Renal cortex interstitium (tissue), 11 donors: ENCODE measurements at regions not wholly inside any gene's neighbourhood (a gene's known extent, or its start where the extent isn't known, plus 50 kb on each side); places are given as distances from the start of the nearest gene placed in this dataset.

Experiments used
- DNase-seq, 11 donors: peaks; one replicate each; pipeline ENCODE4 v3.0.0-alpha.2; 2013; ENCODE audit warnings: low read depth in 9 of 11, low spot score in 4 of 11; ENCODE audit errors: extremely low read depth in 1 of 11

GRCh38 chr17:72205357-72205756, 84.5 kb downstream of the SOX9 start:
- no peak for DNase-seq

DNA sequence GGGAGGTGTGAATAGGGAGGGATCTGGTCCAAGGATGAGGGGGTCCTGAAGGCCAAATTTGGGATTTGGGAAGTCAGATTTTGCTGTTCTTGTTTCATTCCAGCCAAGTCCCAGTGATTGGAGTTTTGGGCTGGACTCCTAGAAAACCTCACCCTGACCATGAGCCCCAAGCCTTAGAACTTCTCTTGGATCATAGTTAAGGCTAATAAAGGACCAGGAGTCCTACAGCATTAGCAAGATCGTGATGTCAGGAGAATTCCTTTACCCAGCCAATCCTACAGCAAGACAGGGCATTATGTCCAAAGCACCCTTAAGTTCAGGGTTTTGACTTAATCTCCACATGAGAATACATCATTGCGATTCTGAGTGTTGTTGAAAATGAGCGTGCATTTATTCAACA, 85.0 kb downstream of the SOX9 start:
- no peak for DNase-seq

GRCh38 chr17:72206376-72206775, 85.6 kb downstream of the SOX9 start:
- no peak for DNase-seq

- DNase-seq, result no peak
Observed at GRCh38 chr17:72208832-72209231, 88.0 kb downstream of the SOX9 start.

DNA sequence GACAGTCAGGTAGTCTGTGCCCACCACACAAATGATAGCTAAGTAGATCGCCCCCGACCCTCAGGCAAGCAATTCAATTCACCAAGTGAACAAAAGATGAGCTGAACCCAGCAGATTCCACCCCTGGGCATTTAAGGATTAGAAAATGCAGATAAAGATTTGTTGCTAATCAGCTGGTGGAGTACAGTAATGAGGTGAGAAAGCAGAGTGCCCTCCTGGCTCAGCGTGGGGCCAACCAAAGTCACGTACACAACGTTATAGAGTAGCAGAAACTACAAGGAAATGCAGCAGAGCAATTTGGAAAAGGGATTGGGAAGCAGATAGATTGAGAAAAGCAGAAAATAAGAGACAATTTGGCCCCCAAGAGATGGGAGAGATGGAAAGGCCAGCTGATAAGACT, 91.2 kb downstream of the SOX9 start:
- DNase-seq, result no peak

DNA sequence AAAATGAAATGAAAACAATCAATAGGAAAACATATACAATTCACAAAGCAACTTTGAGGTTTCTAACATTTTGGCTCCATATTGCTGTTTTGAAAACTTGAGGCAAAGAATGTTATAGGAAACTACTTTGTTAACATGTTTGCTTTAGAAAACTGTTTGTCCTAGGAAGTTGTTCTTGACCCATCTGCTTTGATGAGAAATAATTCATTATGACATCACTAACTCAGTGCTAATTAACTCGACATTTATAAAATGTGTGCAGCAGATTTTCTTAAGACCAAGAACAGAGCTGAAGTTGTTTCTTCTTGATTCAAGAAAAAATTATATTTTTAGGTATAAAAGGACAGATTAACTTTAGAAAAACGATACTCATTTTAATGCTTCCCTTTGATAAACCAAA, 94.7 kb downstream of the SOX9 start:
- DNase-seq, result no peak

DNA sequence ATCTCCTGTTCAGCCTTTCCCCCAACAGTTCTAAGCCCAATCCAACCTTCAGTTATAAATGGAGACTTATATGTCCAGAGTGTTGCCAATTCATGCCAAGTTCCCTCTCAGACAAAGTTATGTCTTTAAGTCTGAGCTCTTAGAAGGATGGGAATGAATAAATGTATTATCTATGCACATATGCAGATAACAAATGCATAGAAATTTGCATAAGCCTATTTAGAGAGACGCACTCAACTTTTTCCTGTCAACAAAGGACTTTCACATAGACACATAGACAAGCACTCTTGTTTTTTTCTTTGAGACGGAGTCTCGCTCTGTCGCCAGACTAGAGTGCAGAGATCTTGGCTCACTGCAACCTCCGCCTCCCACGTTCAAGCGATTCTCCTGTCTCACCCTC, 95.1 kb downstream of the SOX9 start:
- DNase-seq, result no peak

- DNase-seq, result no peak
Observed at GRCh38 chr17:72219137-72219823, 98.5 kb downstream of the SOX9 start.

DNA sequence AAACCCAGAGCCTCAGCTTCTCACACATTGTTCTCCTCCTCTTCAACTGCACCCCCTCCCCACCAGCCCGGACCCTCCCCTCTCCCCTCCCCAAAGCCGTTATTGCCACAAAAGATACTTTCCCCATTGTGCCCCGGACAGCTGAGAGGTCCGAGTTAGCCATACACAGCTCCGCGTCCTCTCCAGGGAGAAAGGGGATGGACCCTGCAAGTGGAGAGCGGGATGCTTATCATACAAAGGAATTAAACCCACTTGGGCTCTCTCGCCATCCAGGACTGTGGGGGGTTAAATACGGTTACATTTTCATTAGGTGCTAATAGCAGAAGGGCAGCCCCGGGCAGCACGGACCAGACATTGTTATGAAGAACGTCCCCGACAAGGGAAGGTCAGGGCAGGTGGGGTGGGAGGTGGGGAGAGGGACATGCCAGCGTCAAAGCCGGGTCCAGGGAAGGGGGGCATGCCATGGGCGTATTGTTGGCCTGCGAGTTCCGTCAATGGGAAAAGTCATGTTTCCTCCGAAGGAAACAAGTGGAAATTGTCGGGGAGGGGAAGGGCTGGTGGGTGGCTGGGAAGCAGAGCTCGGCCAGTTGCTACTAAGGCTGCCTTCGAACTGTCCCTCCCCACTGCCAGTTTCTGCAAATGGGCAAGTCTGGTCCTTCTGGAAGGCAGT, 99.1 kb downstream of the SOX9 start:
- DNase-seq, result no peak

DNA sequence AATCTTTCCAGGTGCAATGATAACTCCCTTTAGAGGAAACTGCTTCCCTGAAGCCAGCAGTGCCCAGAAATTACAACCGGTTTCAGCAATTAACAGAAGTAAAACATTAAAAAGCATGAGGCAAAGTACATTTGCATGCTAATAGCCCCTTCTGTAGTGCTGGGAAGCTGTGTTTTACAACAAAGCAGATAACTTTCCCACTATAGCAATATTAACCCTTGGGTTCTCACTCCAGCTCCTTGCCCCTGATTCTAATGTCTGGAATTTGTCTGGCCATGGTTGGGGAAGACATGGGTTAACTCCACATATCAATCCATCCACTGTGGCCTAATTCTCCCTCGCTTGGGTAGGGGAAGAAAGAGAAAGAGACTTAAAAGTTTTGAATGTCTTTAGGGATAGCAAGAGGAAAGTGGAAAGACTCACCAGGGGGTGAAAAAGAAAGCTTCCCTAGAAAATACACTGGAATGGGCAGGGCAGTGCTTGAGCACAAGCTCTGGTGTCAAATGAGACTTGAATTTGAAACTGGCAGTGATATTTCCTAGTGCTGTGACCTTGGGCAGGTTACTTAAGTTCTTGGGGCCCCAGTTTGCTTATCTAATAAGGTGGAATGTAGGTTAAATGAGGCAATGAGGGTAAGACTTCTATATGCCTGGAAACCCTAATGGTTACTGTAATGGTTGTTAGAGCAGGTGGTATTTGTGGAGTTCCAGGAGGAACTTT, 102.0 kb downstream of the SOX9 start:
- peak in 1 of 11 donors; percentile 68 for DNase-seq

- peak in 1 of 11 donors; percentile 70 for DNase-seq
Observed at GRCh38 chr17:72223866-72224291, 103.1 kb downstream of the SOX9 start.

GRCh38 chr17:72226322-72226721, 105.5 kb downstream of the SOX9 start:
- no peak for DNase-seq

DNA sequence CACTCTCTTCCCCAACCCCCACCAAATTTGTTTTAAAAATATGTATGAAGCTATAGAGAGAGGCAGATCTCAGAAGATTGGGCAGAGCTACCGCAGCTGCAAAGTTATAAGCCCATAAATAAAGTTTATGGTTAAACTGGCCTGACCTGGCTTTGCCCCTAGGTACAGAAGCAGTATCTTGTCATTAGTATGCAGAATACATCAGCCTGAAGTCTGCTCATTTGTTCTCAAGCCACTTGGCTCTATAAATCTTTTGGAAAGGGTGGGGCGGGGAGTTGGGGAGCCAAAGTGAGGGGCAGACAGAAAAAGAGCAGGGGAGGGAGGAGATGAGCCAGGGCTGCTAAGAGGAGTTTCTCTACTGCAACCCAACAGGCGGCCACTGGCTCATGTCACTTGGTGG, 113.2 kb downstream of the SOX9 start:
- no peak for DNase-seq

GRCh38 chr17:72234985-72235384, 114.2 kb downstream of the SOX9 start:
- DNase-seq, result no peak

- DNase-seq, result no peak
Observed at GRCh38 chr17:72236980-72237633, 116.3 kb downstream of the SOX9 start.

DNA sequence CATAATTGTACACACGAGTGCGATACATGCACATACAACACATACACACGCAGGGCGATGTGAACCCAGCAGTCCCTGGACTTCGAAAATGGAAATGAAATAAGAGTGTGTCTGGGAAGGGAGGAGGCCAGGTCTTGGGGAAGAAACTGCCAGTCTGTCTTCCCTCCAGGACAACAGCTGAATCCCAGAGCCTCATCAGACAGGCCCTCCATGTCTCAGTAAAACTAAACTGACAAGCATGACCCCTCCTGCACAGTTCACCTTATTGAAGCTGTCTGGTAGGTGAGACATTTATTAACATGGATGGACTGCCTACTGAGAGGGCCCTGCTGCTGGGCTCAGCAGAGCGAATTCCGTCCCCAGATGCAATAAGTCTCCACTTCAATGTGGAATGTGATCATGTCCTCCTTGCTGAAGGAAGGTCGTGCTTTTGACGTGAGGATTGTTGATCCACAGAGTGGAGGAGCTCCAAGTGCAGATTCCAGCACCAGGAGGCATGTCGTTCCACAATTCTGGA, 117.4 kb downstream of the SOX9 start:
- no peak for DNase-seq

DNA sequence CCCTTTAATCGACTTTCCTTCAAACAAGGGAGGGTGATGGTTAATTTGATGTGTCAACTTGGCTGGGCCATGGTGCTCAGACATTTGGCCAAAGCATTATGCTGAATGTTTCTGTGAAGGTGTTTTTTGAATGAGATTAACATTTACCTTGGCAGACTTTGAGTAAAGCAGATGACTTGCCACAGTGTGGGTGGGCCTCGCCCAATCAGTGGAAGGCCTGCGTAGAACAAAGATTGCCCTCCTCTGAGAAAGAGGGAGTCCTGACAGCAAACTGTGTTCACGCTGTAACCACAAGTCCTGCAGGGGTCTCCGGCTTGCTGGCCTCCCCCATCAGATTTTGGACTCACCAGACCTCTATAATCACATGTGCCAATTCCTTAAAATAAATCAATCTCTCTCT, 118.7 kb downstream of the SOX9 start:
- no peak for DNase-seq

- DNase-seq, result no peak
Observed at GRCh38 chr17:72240333-72240732, 119.5 kb downstream of the SOX9 start.

DNA sequence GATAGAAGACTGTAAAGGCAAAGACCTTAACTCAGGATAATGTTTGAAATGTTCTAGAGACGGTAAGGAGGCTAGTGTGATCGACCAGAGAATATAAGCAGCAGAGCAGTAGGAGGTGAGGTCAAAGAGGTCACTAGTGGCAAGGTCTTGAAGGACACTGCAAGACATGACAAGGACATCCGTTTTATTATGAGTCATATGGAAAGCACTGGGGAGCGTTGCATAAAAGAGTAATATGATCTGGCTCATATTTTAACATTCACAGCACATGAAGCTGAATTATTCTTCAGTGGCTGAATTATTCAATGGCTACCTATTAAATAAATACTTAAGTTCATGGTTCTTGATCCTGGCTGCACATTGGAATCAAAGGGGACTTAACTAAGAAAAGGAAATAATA, 123.7 kb downstream of the SOX9 start:
- no peak for DNase-seq

GRCh38 chr17:72244956-72245355, 124.1 kb downstream of the SOX9 start:
- DNase-seq, result no peak
